Transverse colon (tissue), 4 donors: ENCODE measurements at regions not wholly inside any gene's neighbourhood (a gene's known extent, or its start where the extent isn't known, plus 50 kb on each side); places are given as distances from the start of the nearest gene placed in this dataset.

ENCODE experiments used
- DNase-seq: peaks from one replicate; pipeline ENCODE4 v3.0.0-alpha.2; 2019
- H3K27ac ChIP-seq, 4 donors: fragments of 200-600 bp; sonication (generic); 2 replicates each; pipeline ENCODE4 v1.5.1; 2016 to 2018; ENCODE audit warnings: inconsistent platforms in 4 of 4
- H3K27me3 ChIP-seq: fragments of 200-600 bp; sonication (generic); 2 replicates; pipeline ENCODE4 v1.5.1; 2017; ENCODE audit warnings: inconsistent platforms
- H3K36me3 ChIP-seq, 4 donors: fragments of 200-600 bp; sonication (generic); 2 replicates each; pipeline ENCODE4 v1.5.1; 2017 to 2019; ENCODE audit warnings: inconsistent platforms in 4 of 4
- H3K4me1 ChIP-seq, 4 donors: fragments of 200-600 bp; sonication (generic); 2 replicates each; pipeline ENCODE4 v1.5.1; 2017 to 2020; ENCODE audit warnings: inconsistent platforms in 4 of 4
- H3K4me3 ChIP-seq, 4 donors: fragments of 200-600 bp; sonication (generic); 1 replicate in 1 of 4; 2 replicates in 3 of 4; pipeline versions ENCODE4 v1.5.1 to v1.6.1; 2017 to 2019; ENCODE audit warnings: inconsistent platforms in 4 of 4
- H3K9me3 ChIP-seq, 2 donors: fragments of 200-600 bp; sonication (generic); 2 replicates each; pipeline ENCODE4 v1.5.1; 2017 to 2019; ENCODE audit warnings: inconsistent platforms in 2 of 2
- EP300 ChIP-seq: sonication (generic); formaldehyde crosslinking; IDR thresholded peaks from one replicate; pipeline ENCODE4 v1.6.1; 2017; ENCODE audit warnings: antibody characterized with exemption, low read depth
- POLR2A ChIP-seq: fragments of 450-650 bp; IDR thresholded peaks from one replicate; pipeline ENCODE4 v1.6.1; 2016; ENCODE audit warnings: antibody characterized with exemption, mild to moderate bottlenecking, moderate library complexity
- POLR2AphosphoS5 ChIP-seq, 3 donors: sonication (generic); formaldehyde crosslinking; IDR thresholded peaks; one replicate each; pipeline ENCODE4 v1.6.1; 2016; ENCODE audit warnings: antibody characterized with exemption in 3 of 3
- WGBS, 2 donors: methylation state at CpG; one replicate each; pipeline ENCODE4 v1.1.5; 2018; ENCODE audit warnings: low coverage in 1 of 2; 5-methylcytosine and 5-hydroxymethylcytosine counted together
- in situ Hi-C, 4 donors: fragments of 200-750 bp; cut with MboI; loops; one replicate each; pipeline versions ENCODE4 v1.15.0 to v1.15.1; 2017; ENCODE audit warnings: low sequenced_read_pairs in 3 of 4, low pct_ligation_motif_present in 1 of 4, low pct_unique_long_range_greater_than_20kb in 1 of 4
- intact Hi-C: fragments of 100-400 bp; cut with DNase I; formaldehyde crosslinking; loops from one replicate; pipeline ENCODE4 v1.15.1; 2023; ENCODE audit warnings: low total_unique reads
- TF ChIP-seq, protein P1 (sequence below), 5 experiments: fragments of 200-600 bp in 3 of 5; fragments of 450-650 bp in 2 of 5; sonication (generic) in 3 of 5; IDR thresholded peaks; 1 replicate in 2 of 5; 2 replicates in 3 of 5; pipeline ENCODE4 v1.5.1; 2016 to 2017; ENCODE audit warnings: antibody characterized with exemption in 5 of 5, inconsistent platforms in 3 of 5, mild to moderate bottlenecking in 2 of 5, moderate library complexity in 1 of 5

DNA sequence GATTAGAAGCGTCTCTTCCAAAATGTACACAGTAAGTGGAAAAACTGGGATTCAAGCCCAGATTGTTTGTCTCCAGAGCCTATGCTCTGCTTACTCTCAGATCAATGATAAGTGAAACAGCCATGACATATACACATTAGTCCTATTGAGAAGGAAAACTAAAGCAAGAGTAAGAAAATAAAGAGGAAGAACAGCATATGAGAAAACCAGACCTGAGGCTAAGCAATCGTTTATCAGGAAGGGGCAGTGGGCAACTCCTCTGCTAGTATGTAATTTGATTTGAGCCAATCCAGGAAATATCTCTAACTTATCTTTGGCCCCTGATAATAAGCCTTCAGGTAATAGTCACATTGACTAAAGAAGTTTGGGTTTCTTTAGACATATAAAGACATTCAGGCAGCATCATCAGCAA lies 789.9 kb upstream of the C9orf72 start:
- TF ChIP-seq POLR2AphosphoS5 (IDR thresholded peaks at IDR 0.05): no peak
- TF ChIP-seq, protein P1, sequence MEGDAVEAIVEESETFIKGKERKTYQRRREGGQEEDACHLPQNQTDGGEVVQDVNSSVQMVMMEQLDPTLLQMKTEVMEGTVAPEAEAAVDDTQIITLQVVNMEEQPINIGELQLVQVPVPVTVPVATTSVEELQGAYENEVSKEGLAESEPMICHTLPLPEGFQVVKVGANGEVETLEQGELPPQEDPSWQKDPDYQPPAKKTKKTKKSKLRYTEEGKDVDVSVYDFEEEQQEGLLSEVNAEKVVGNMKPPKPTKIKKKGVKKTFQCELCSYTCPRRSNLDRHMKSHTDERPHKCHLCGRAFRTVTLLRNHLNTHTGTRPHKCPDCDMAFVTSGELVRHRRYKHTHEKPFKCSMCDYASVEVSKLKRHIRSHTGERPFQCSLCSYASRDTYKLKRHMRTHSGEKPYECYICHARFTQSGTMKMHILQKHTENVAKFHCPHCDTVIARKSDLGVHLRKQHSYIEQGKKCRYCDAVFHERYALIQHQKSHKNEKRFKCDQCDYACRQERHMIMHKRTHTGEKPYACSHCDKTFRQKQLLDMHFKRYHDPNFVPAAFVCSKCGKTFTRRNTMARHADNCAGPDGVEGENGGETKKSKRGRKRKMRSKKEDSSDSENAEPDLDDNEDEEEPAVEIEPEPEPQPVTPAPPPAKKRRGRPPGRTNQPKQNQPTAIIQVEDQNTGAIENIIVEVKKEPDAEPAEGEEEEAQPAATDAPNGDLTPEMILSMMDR (IDR thresholded peaks at IDR 0.05): no peak
- TF ChIP-seq POLR2A: no peak
- TF ChIP-seq EP300: no peak
- intact Hi-C loops (no loop called here), in situ Hi-C loops (no loop called here)
- H3K27me3 ChIP-seq: no peaks in the 10 kb centered on the region
- 44 to 53% methylated on average over 2 of the region's 2 CpGs for WGBS, 2 donors
- no peaks in the 10 kb centered on the region for H3K36me3 ChIP-seq
- no peaks in the 10 kb centered on the region for H3K4me1 ChIP-seq
- no peaks in the 10 kb centered on the region for H3K9me3 ChIP-seq
- H3K4me3 ChIP-seq: no peak overlapping the region
- H3K27ac ChIP-seq: no peak overlapping the region
- no peak for DNase-seq

DNA sequence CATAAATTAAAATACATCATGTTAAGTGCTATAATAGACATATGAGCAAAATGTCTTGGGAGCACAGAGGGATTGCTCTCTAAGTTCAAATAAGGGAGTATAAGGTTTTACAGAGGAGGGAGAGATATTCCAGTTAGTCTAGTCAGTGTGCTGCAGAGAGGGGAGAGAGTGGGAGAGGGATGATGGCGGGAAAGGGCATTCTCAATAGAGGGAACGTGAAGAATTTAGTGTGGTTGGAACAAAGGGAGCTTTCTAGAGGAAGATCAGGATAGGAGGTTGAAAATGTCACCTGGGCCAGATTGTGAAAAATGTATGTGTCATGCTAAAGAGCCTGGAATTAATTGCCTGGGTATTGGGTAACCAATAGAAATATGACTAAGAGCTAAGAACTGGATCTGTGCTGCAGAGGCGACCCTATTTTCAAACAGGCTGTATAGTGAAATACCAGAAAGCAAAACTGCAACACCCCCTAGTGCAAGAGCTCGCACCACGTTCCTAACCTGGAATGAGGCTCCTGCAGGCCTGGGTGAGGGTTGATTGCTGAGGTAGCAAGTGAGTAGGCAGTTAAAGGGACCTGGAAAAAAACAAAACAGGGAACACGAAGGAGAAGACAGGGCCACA lies 791.8 kb upstream of the C9orf72 start:
- TF ChIP-seq, protein P1 (IDR thresholded peaks at IDR 0.05): no peak
- TF ChIP-seq EP300 (no peak), POLR2A (no peak), POLR2AphosphoS5 (IDR thresholded peaks at IDR 0.05) (no peak)

DNA sequence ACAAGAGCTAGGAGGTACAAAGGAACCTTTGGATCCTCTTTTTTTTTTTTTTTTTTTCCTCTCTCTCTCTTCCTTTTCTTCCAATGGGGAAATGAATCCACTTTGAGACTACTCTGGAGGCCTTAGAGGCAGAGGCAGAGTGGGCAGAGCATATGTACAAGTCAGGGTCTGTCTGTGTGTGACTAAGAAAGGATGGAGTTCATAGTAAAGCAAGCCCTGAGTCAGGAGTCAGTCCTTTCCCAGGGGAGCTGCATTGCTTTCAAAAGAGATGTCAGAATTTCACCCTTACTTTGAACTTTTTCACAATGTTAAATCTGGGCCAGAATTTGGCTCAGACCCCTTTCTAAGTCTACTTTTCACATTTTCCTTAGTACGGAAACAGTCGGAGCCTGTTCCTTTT lies 792.4 kb upstream of the C9orf72 start:
- H3K4me3 ChIP-seq: no peak overlapping the region
- in situ Hi-C loops: no loop called here
- no peaks in the 10 kb centered on the region for H3K36me3 ChIP-seq
- WGBS, 2 donors: 90 to 100% methylated on average over 2 of the region's 2 CpGs
- H3K27ac ChIP-seq: no peak overlapping the region
- no peak for DNase-seq
- no peaks in the 10 kb centered on the region for H3K27me3 ChIP-seq
- H3K9me3 ChIP-seq: no peaks in the 10 kb centered on the region
- intact Hi-C loops: no loop called here
- H3K4me1 ChIP-seq: no peaks in the 10 kb centered on the region
- TF ChIP-seq, protein P1 (IDR thresholded peaks at IDR 0.05): no peak
- no peak for TF ChIP-seq EP300
- no peak for TF ChIP-seq POLR2AphosphoS5 (IDR thresholded peaks at IDR 0.05)
- TF ChIP-seq POLR2A: no peak

More for the DNA sequence above, 791.8 kb upstream of the C9orf72 start:
- no peak overlapping the region for H3K27ac ChIP-seq
- no peaks in the 10 kb centered on the region for H3K27me3 ChIP-seq
- no peaks in the 10 kb centered on the region for H3K4me1 ChIP-seq
- no peak for DNase-seq
- WGBS, 2 donors: 53 to 59% methylated on average over 4 to 6 of the region's 6 CpGs
- in situ Hi-C loops: no loop called here
- no peak overlapping the region for H3K4me3 ChIP-seq
- no peaks in the 10 kb centered on the region for H3K36me3 ChIP-seq
- no peaks in the 10 kb centered on the region for H3K9me3 ChIP-seq
- intact Hi-C loops: no loop called here

DNA sequence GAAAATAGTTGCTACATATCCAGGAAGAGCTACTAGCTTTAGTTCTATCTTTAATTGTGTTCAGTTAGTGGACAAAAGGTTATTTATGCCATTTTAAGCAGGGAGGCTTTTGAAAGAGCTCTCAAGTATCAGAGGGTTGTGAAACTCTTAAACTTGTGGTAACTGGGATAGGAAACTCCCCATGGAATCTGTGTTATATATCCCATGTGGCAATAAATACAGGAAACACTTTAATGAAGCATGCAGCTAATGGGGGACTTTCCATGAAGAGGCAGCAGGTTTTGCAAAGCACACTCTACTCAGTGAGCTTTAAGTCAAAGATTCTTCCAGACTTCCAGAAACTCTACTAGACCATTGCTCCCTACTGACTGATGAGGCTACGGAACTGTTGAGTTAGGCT lies 805.0 kb upstream of the C9orf72 start:
- H3K27ac ChIP-seq: no peak overlapping the region
- WGBS, 2 donors: 92 to 100% methylated on average over 1 of the region's 1 CpG
- no peaks in the 10 kb centered on the region for H3K9me3 ChIP-seq
- H3K4me1 ChIP-seq: no peaks in the 10 kb centered on the region
- in situ Hi-C loops: no loop called here
- no peak for TF ChIP-seq POLR2A
- no peak for TF ChIP-seq POLR2AphosphoS5 (IDR thresholded peaks at IDR 0.05)
- no peak for TF ChIP-seq EP300
- TF ChIP-seq, protein P1 (IDR thresholded peaks at IDR 0.05): no peak
- H3K4me3 ChIP-seq: no peak overlapping the region
- no peak for DNase-seq
- no peaks in the 10 kb centered on the region for H3K36me3 ChIP-seq
- intact Hi-C loops: no loop called here
- H3K27me3 ChIP-seq: no peaks in the 10 kb centered on the region
